ENCODE measurements at regions not wholly inside any gene's neighbourhood (a gene's known extent, or its start where the extent isn't known, plus 50 kb on each side); places are given as distances from the start of the nearest gene placed in this dataset.
A peak's percentile ranks its signal among the peaks of the same experiment; 100 is the strongest.
"Not testable (repeated sequence)": the region's sequence is repeated elsewhere in the genome, so short reads cannot be mapped to it uniquely, and the experiment has no call there.

- no peak for DNase-seq (ENCODE audit: low spot score)
These were observed 146.8 kb upstream of the SLC38A2 start for GRCh38 chr12:46519407-46519806.

GRCh38 chr12:46518729-46519128, 146.2 kb upstream of the SLC38A2 start:
- DNase-seq (ENCODE audit: low spot score) = no peak

GRCh38 chr12:46518169-46518568, 145.6 kb upstream of the SLC38A2 start:
- no peak for DNase-seq (ENCODE audit: low spot score)

GRCh38 chr12:46517579-46517962, 145.0 kb upstream of the SLC38A2 start:
- DNase-seq (ENCODE audit: low spot score) = no peak

GRCh38 chr12:46516933-46517578, 144.5 kb upstream of the SLC38A2 start:
- DNase-seq (ENCODE audit: low spot score) = no peak

- no peak for DNase-seq (ENCODE audit: low spot score)
These were observed 143.8 kb upstream of the SLC38A2 start for GRCh38 chr12:46516238-46516932.

GRCh38 chr12:46515829-46516228, 143.3 kb upstream of the SLC38A2 start:
- no peak for DNase-seq (ENCODE audit: low spot score)

- no peak for DNase-seq (ENCODE audit: low spot score)
These were observed 142.3 kb upstream of the SLC38A2 start for GRCh38 chr12:46514886-46515285.

- not testable (repeated sequence) for DNase-seq (ENCODE audit: low spot score)
These were observed 137.7 kb upstream of the SLC38A2 start for GRCh38 chr12:46510257-46510656.

GRCh38 chr12:46509135-46509534, 136.6 kb upstream of the SLC38A2 start:
- no peak for DNase-seq (ENCODE audit: low spot score)

GRCh38 chr12:46508651-46509050, 136.1 kb upstream of the SLC38A2 start:
- no peak for DNase-seq (ENCODE audit: low spot score)

GRCh38 chr12:46507766-46508165, 135.2 kb upstream of the SLC38A2 start:
- no peak for DNase-seq (ENCODE audit: low spot score)

- no peak for DNase-seq (ENCODE audit: low spot score)
These were observed 134.4 kb upstream of the SLC38A2 start for GRCh38 chr12:46506961-46507360.

- DNase-seq (ENCODE audit: low spot score) = no peak
These were observed 133.6 kb upstream of the SLC38A2 start for GRCh38 chr12:46506198-46506597.

- DNase-seq (ENCODE audit: low spot score) = no peak
These were observed 131.9 kb upstream of the SLC38A2 start for GRCh38 chr12:46504494-46504893.

- DNase-seq (ENCODE audit: low spot score) = no peak
These were observed 131.1 kb upstream of the SLC38A2 start for GRCh38 chr12:46503637-46504175.

- no peak for DNase-seq (ENCODE audit: low spot score)
These were observed 128.1 kb upstream of the SLC38A2 start for GRCh38 chr12:46500673-46501072.

GRCh38 chr12:46499901-46500300, 127.3 kb upstream of the SLC38A2 start:
- no peak for DNase-seq (ENCODE audit: low spot score)

GRCh38 chr12:46499226-46499625, 126.7 kb upstream of the SLC38A2 start:
- no peak for DNase-seq (ENCODE audit: low spot score)

GRCh38 chr12:46497739-46498138, 125.2 kb upstream of the SLC38A2 start:
- no peak for DNase-seq (ENCODE audit: low spot score)

- peak; percentile 53 for DNase-seq (ENCODE audit: low spot score)
These were observed 121.9 kb upstream of the SLC38A2 start for GRCh38 chr12:46494424-46494823.

GRCh38 chr12:46493834-46494181, 121.2 kb upstream of the SLC38A2 start:
- no peak for DNase-seq (ENCODE audit: low spot score)

GRCh38 chr12:46493150-46493833, 120.7 kb upstream of the SLC38A2 start:
- DNase-seq (ENCODE audit: low spot score) = no peak

All from iPS-NIHi11 (cell line).